HG02970 (cell line): ENCODE measurements at regions not wholly inside any gene's neighbourhood (a gene's known extent, or its start where the extent isn't known, plus 50 kb on each side); places are given as distances from the start of the nearest gene placed in this dataset.

Experiments used
- ATAC-seq: cut with Tn5 transposase; IDR thresholded peaks from one replicate; pipeline ENCODE4 v1.9.1; 2021; ENCODE audit warnings: mild to moderate bottlenecking, moderate library complexity, moderate number of reproducible peaks; ENCODE audit not compliant: unreplicated experiment, low FRiP score

DNA sequence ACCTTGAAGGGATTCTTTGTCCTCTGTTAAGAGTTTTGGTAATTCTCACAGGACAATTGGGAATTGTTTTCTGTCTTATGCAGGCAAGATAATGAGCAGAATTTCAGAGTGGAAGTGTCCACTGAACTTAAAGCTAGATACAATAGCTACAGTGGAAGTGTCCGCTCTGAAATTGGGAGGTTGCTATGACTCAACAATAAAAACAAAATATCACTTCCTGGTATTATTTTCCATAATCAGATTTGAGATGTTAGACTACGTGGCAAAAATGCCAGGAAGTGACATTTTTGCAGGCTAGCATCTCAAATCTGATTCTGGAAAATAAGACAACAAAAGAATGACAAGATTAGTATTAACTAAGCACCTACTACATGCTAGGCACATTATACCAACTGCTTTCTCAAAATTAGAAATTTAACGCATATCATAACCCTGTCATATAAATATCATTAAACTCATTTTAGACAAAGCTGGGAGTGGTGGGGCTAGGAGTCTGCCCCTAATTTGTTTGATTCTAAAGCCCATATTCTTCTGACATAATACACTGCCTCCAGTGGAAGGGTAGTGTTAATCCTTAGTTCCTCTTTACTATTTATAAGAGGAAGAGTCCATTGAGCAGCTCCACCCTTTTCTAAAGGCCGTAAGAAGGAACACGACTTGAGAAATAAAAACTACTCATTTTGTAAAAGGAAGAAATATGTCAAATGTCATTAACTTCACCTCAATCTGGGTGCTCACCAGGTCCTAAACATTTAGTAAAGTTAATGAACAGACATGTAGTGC is 266.9 kb upstream of the STT3B start:
- ATAC-seq = no peak

DNA sequence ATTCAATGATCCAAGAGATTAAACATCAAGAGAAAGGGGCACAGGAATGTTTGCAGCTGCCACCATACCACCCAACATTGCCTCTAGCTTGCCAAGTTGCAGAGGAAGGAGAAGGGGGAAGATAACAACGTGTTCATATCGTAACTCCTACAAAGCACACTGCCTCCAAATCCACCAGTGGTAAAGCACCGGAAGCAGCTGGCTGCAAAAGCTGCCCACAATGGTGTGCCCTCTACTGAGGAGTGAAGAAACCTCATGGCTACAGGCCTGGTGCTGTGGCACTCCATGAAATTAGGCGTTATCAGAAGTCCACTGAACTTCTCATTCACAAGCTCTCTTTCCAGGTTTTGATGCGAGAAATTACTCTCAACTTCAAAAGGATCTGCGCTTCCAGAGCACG is 263.9 kb upstream of the STT3B start:
- ATAC-seq = no peak

DNA sequence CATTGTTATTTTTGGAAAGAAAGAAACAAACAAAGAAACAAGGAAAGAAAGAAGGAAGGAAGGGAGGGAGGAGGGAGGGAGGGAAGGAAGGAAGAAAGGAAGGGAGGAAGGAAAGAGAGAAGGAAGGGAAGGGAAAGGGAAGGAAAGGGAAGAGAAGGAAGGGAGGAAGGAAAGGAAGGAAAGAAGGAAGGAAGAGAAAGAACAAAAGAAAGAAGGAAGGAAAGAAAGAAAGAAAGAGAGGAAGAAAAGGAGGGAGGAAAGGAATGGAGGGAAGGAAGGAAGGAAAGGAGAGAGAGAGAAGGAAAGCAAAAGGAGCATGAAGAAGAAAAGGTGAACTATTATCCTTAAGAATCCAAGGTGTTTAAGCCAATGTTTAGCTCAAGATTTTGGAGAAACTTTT is 262.7 kb upstream of the STT3B start:
- no peak for ATAC-seq

DNA sequence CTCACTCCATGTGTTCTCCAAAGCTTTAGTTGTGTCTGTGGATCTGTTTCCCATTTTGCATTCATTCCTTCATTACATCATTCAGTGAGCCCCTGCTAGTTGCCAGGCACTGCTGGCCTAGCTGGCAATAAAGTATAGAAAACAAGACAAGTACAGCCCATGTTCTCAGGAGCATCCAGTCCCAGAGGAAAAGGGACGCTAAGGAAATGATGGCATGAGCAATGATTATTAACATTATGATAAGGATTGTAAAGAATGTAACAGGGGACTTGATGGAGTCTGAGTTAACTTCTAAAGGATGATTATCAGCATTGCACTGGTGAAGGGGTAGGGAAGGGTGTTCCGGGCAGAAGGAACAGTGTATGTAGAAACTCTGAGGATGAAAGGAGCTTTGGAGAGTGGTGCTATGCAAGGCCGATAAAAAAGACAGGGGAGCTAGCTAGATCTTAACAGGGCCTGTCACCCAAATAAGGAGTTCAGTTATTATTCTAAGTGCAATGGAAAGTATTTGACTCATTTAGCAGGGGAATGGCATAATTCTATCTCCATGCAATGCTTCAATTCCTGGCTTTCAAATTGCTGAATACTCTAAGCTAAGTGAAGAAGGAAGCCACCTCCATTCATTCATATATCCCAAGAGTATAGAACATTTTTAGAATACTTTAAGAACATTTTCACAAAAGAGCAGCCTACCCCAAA is 258.2 kb upstream of the STT3B start:
- ATAC-seq = no peak

DNA sequence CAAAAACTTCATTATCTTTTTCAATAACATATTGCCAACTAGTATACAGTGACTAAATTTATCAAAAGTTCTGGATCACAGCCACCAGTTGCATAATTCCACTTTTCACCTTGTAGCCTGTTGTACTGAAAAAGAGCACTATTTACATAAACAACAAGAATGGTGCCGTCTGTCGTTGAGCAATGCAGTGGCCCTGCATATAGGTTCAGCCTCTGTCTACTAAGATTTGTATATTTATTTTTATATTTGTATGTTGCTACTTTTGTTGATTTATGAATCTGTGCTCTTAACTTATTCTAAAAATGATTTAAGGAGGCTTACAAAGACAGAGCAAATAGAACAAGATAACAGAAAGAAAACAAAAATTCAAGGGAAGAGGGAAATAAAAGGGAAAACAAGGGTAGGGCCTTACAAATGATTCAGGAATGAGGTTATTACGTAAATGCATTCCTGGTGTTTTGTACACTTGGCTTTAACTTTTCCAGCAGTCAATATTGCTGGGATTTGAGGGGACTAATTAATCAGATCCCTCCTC is 257.6 kb upstream of the STT3B start:
- ATAC-seq = no peak

DNA sequence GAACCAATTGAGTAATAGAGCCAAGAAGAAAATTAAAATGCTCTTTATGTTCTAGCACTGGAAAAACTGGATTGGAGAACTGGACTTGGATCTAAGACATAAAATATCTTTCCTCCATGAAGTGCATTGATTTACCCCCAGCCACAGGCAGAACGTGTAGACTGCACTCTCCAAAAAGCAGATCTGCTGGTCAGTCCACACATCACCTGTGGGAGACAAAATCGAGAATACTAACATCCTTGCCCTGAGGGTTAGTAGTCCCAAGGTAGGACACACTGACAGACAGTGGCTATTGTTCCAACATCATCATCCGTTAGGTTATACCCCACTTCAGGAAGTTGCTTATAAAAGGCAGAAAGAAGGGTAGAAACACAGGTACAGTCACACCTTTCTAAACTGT is 257.1 kb upstream of the STT3B start:
- ATAC-seq = no peak

DNA sequence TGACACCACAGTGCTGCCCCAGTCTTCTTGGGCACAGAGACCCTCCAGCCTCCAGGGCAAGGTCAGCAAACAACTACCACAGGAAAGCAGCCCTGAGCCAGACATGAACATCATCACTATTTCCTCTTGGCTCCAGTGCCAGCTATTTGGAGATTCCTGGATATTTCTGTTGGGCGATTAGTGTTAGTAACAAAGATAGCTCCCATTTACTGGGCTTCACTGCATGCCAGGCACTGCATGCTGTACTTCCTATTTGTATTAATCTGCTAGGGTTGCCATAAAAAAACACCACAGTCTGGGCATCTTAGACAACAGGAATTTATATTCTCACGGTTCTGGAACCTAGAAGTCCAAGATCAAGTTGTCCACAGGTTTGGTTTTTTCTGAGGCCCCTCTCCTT is 255.1 kb upstream of the STT3B start:
- no peak for ATAC-seq

DNA sequence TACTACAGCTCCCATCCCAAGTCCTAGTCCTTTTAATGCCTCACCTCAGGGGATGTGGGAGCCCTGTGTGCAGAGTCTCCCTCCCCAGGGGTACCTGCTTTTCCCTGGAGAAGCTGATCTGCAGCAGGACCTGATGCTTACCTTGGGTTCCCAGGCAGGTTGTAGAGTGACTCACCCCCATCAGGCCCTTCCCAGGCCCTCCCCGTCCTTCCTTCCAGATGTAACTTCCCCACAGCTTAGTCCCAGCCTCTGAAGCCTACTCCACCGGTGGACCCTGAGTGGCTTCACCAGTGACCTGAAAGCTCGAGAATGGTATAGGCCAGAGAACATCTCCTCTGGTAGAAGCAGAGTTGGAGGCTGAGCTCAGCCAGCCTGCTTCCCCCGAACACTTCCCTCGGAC is 254.2 kb upstream of the STT3B start:
- no peak for ATAC-seq

DNA sequence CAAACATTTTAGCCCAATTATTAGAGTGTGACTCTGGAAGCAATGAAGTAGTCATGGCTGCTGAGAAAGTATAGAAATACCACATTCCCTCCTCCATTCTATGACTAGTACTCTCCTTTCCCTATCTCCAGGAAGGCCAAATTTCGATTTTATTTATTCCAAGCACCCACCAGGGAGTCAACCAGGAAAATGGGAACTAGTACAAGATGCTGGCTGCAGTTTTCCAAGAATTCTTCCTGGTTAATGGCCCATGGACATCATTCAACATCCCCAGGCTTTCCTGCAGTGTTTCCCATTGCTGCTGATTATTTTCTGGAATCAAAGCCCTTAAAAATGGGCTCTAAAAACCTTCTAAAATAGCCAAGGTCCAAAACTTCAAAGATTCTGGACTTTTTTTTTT is 247.9 kb upstream of the STT3B start:
- ATAC-seq = no peak

DNA sequence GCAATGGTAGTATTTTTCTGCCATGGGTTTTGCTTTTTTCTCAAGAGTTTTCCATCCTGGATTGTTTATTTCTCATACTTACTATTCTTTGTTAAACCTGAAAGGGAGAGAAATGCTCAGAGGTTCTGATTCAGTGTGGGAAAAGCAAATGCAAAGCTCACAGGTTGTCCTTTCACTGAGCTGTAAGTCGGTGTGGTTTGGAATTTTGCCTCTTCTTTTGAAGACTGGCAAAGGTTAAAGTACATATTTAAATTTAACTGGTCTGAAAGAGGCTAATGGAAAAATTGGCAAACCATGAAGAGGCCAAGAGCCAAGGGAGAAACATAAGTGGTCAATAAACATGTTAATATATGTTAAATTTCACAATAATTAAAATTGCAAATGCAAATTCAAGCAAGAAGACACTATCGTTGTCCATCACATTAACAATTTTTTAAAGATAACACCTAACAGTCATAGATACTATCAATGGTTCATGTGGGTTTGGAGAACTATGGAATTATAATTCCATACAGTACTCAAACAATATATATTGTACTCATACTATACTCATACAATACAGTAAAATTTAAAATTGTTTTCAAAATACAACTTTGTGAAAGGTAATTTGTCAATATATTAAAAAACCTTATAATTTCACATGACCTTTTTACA is 246.8 kb upstream of the STT3B start:
- ATAC-seq = no peak

DNA sequence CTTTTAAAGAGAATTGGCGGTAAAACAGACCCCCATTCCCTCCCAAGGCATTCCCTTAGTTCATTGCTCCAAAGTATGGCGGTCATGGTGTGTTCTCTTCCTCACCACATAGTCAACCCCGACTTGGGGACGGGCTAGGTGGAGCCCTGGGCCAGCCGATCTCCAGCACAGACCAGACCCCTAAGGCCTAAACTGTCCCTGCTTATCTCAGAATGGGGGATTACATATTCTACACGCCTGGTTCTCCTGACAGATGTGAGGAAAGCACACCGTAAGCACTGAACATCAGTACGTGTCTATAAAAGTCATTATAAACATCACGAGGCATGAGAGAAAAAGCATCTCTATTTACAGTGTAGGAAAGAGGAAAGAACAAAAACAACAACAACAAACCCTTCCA is 244.5 kb upstream of the STT3B start:
- no peak for ATAC-seq

DNA sequence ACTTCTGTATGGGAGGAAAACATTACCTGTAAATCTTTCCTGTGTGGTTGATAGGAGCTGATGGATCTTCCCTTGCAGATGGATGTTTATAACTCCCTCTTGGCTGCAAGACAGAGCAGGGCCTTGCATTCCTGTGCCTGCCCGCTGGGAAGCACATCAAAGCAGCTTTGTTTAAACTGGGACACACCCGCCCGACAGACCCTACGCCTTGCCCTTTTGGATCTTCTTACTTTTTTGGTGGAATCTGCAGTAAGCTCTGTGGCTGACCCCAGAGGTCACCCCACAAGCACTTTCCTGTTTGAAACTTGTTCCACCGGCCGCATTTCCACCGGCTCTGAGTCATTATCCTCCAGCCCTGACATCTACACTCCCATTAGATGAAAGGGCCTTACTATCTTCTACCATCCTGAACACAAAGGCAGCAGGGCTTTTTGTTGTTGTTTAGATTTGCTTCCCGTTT is 244.1 kb upstream of the STT3B start:
- ATAC-seq = no peak

DNA sequence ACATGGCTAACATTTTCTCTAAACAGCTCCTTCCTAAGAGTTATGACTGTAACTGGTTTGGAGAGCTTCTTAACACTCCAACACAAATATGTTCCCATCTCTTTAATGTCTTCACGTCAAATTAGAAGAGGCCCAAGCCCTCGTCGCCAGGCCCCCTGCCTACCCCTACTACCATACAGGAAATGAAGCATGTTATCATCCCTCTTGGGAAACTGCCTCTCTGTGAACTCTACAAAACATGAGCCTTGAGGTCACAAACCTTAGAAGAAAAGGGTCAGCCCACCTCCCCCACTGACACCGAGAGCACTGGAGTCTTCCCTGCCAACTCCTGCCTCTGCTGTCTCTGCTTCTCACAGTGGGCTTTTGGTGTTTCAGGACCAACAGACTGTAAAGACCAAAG is 243.1 kb upstream of the STT3B start:
- no peak for ATAC-seq

DNA sequence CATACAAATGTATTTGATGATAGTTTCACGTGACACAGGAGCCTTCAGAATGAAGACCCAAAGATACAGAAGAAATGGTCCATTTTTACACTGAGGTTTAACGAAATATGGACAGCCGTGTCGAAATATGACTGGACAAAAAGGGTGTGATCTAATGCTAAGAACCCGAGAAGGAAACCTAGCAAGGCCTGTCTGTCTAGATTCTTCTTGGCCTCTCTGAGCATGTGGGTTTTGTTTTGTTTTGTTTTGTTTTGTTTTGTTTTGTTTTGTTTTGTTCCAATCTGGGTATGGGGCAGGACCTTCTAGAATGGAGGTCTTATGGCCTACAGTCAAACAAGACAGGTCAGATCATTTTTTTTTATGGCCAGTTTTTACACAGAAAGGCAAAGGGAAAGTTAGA is 242.7 kb upstream of the STT3B start:
- no peak for ATAC-seq

DNA sequence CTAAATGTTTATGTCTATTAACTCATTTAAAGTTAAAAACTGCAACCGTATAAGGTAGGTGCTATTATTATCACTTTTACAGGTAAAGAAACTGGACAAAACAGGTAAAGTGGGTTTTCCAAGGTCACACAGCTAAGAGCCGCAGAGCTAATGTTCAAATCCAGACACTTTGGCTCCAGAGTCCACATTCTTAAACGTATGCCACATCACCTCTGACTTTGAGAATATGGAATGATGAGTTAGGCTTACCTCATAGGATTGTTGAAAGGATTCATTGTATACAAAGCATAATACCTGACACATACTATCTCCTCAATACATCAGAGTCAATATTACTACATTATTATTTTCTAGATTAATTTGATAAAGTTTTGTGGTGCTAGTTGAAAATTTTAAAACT is 240.9 kb upstream of the STT3B start:
- no peak for ATAC-seq

DNA sequence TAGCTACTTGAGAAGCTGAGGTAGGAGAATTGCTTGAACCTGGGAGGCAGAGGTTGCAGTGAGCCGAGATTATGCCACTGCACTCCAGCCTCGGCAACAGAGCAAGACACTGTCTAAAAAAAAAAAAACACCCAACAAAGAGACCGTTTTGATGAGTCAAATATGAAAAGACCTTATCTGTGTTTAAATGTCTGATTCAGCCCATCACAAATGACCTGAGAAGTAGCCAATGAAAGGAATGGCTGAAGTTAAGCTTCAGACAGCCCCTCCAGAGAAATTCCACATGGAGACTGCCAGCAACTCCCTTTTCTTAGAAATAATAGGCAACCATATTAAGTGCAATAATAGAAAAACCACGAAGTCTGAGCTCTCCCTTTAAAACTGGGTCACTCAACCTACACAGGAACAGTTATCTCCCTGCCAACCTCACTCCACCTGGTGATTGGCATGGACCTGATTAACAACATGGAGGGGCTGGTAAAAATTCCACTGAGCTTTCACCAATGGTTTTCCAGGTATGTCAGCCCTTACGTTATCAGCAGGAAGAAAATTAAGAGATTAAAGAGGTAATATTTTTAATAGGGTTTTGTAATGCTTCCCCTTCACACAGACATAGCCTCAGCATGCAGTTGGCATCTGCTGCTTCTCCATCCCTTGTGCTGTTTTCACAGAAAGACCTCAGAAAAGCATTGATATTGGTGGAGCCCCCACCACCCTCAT is 238.1 kb upstream of the STT3B start:
- no peak for ATAC-seq

DNA sequence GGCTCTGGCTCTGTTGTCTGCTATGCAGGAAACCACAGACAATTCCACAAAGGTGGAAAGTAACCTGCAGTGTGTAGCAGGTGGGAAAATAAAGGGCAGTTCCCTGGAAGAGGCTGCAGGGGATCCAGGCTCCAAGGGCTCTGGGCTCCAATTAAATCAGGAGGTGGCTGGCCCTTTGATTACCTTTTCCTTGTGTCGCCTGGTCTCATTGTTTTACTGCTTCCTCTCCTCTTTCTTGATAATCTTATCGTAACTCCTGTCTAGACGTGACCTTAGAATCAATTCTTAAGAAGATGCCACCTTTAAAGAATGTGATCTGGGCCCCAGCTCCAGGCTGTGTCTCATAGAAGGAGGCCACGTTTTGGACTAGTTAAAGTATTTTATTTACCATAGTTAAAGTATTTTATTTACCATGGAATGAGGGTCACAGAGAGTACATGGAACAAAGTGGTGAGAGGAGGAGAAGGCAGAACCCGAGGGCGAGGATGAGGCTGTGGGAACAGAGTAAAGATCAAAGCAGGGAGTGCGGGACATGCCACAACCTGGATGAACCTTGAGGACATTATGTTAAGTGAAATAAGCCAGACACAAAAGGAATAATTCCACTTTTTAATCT is 237.5 kb upstream of the STT3B start:
- ATAC-seq = no peak

DNA sequence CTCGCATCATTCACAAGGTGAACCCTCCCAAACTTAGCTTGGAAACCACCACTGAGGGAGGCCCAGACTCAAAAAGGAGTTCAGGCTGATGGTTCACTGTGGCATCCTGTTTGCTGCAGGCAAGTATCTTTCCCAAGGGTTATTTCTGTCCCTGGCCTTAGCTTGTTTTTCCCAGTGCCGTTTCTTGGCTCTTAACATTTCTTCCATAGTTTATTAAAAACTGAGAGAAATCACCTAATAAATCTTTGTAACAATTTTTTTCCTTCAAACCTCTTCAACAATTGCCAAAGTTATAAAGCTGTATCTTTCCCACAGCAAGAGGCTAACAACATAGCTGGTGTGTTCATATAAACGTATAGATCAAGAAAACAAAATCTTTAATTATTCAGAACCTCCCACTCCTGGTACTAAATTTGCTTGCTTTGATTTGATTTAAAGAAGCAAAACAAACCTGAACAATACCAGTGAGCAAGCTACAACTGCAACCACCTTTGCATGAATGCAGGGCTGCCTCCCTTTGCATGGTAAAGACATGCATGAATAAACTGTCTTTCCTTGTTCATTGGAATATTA is 234.9 kb upstream of the STT3B start:
- ATAC-seq = no peak

DNA sequence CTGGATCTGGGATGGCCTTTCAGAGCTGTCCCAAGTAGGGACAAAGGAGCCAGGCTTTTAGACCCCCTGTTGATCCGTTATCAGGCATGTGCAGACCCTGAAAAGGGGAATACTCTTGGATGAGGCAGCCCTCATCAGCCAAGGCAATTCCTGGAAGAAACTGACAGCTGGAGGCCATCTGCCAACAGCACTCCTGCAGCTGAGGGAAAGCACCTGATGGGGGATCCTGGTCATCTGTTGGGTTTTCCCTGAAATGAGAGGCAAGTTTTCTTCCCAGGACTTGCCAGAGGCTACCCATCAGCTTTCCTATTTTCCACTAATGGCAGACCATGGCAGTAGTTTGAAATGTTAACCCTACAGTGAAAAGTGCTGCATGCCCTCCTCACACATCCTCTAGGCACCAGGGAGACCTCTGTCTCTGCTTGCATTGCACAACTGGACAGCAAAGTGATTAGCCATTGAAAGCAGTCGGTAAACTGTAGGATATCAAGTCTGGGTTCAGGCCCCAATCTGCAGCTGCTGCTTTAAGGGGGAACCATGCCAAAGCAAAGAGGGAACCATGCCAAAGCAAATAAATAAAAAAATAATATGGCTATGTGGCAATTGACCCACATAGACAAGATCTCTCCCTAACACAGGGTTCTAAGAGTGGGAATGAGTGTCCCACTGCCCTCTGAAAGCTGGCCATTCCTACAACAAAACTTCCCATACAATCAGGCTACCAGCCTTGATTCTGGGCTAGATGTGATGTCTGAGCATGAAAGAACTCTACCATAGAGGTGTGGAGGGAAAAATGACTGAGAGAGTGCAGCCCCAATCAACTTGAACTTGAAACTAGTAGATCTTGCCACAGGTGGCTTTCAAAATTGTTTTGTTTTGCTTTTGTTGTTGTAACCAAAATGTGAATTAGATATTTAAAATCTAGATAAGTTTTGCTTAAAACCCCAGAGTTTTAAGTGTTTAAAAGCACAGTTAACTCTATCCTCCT is 232.0 kb upstream of the STT3B start:
- ATAC-seq = no peak
